ENCODE measurements at regions not wholly inside any gene's neighbourhood (a gene's known extent, or its start where the extent isn't known, plus 50 kb on each side); places are given as distances from the start of the nearest gene placed in this dataset.

- peak overlapping the region; percentile 31 for H3K27ac ChIP-seq (ENCODE audit: low read depth, low read length, poor library complexity, severe bottlenecking)
- no peaks in the 10 kb centered on the region for H3K27me3 ChIP-seq (replicated peaks; ENCODE audit: insufficient read depth, low read depth, low read length, poor library complexity)
- BruUV-seq (replicated peaks) = no TSS peak
- no peaks in the 10 kb centered on the region for H3K36me3 ChIP-seq (ENCODE audit: insufficient read depth, low read length, poor library complexity, severe bottlenecking)
- peaks cover 28% of the 10 kb centered on the region for H3K4me1 ChIP-seq (ENCODE audit: insufficient read depth, low read length, poor library complexity, severe bottlenecking)
- H3K9me3 ChIP-seq (ENCODE audit: low read depth, low read length, poor library complexity, severe bottlenecking) = no peaks in the 10 kb centered on the region
- TF ChIP-seq EZH2 (IDR thresholded peaks at IDR 0.05; ENCODE audit: borderline replicate concordance, low read depth, low read length, poor library complexity, severe bottlenecking) = no peak
- no peak for TF ChIP-seq CTCF (conservative IDR thresholded peaks at IDR 0.05; ENCODE audit: low read depth, low read length)
- ChIA-PET CTCF (no interaction called here), POLR2A (ENCODE audit: low non-redundant PET) (interaction anchor here (0.6 kb wide), 1 partner anchor 29 kb away, joined by 3 read pairs; no protein-coding TSS in a partner anchor)
- H3K4me3 ChIP-seq (ENCODE audit: low read depth, low read length, poor library complexity, severe bottlenecking) = no peak overlapping the region
- DNase-seq (ENCODE audit: low spot score) = no peak
- intact Hi-C loops (cut with micrococcal nuclease; ENCODE audit: unreplicated experiment) = no loop called here
Observed at GRCh38 chr2:225765820-225766219, 366.3 kb downstream of the NYAP2 start.

GRCh38 chr2:225764346-225764745, 364.8 kb downstream of the NYAP2 start:
- H3K9me3 ChIP-seq (ENCODE audit: low read depth, low read length, poor library complexity, severe bottlenecking) = no peaks in the 10 kb centered on the region
- H3K36me3 ChIP-seq (ENCODE audit: insufficient read depth, low read length, poor library complexity, severe bottlenecking) = no peaks in the 10 kb centered on the region
- CTCF ChIA-PET = no interaction called here
- TF ChIP-seq CTCF (conservative IDR thresholded peaks at IDR 0.05; ENCODE audit: low read depth, low read length) = no peak
- no peak for TF ChIP-seq EZH2 (IDR thresholded peaks at IDR 0.05; ENCODE audit: borderline replicate concordance, low read depth, low read length, poor library complexity, severe bottlenecking)
- H3K27me3 ChIP-seq (replicated peaks; ENCODE audit: insufficient read depth, low read depth, low read length, poor library complexity) = no peaks in the 10 kb centered on the region
- intact Hi-C loops (cut with micrococcal nuclease; ENCODE audit: unreplicated experiment) = no loop called here
- no peak for DNase-seq (ENCODE audit: low spot score)
- no TSS peak for BruUV-seq (replicated peaks)
- H3K27ac ChIP-seq (ENCODE audit: low read depth, low read length, poor library complexity, severe bottlenecking) = no peak overlapping the region
- POLR2A ChIA-PET (ENCODE audit: low non-redundant PET) = no interaction called here
- peaks cover 22% of the 10 kb centered on the region for H3K4me1 ChIP-seq (ENCODE audit: insufficient read depth, low read length, poor library complexity, severe bottlenecking)
- H3K4me3 ChIP-seq (ENCODE audit: low read depth, low read length, poor library complexity, severe bottlenecking) = no peak overlapping the region

GRCh38 chr2:225763711-225764110, 364.2 kb downstream of the NYAP2 start:
- ChIA-PET POLR2A (ENCODE audit: low non-redundant PET) (interaction anchor here (0.5 kb wide), 1 partner anchor 1270 kb away, joined by 3 read pairs; no protein-coding TSS in a partner anchor), CTCF (no interaction called here)

More at GRCh38 chr2:225763711-225764110, 364.2 kb downstream of the NYAP2 start:
- H3K27ac ChIP-seq (ENCODE audit: low read depth, low read length, poor library complexity, severe bottlenecking) = no peak overlapping the region
- H3K27me3 ChIP-seq (replicated peaks; ENCODE audit: insufficient read depth, low read depth, low read length, poor library complexity) = no peaks in the 10 kb centered on the region
- intact Hi-C loops (cut with micrococcal nuclease; ENCODE audit: unreplicated experiment) = no loop called here
- DNase-seq (ENCODE audit: low spot score) = peak; percentile 19
- H3K9me3 ChIP-seq (ENCODE audit: low read depth, low read length, poor library complexity, severe bottlenecking) = no peaks in the 10 kb centered on the region
- H3K4me1 ChIP-seq (ENCODE audit: insufficient read depth, low read length, poor library complexity, severe bottlenecking) = peaks cover 22% of the 10 kb centered on the region
- TF ChIP-seq CTCF (conservative IDR thresholded peaks at IDR 0.05; ENCODE audit: low read depth, low read length) = no peak
- no peak for TF ChIP-seq EZH2 (IDR thresholded peaks at IDR 0.05; ENCODE audit: borderline replicate concordance, low read depth, low read length, poor library complexity, severe bottlenecking)
- no peaks in the 10 kb centered on the region for H3K36me3 ChIP-seq (ENCODE audit: insufficient read depth, low read length, poor library complexity, severe bottlenecking)
- BruUV-seq (replicated peaks) = no TSS peak
- no peak overlapping the region for H3K4me3 ChIP-seq (ENCODE audit: low read depth, low read length, poor library complexity, severe bottlenecking)

Measured in A673 (cell line).